Myocyte (in vitro differentiated cells): ENCODE measurements at regions not wholly inside any gene's neighbourhood (a gene's known extent, or its start where the extent isn't known, plus 50 kb on each side); places are given as distances from the start of the nearest gene placed in this dataset.
A peak's percentile ranks its signal among the peaks of the same experiment; 100 is the strongest.

ENCODE experiments used
- DNase-seq: peaks from one replicate; pipeline ENCODE4 v3.0.0-alpha.2; 2012; ENCODE audit warnings: low read depth

GRCh38 chr22:47465222-47465621 is 702.8 kb downstream of the TBC1D22A start:
- no peak for DNase-seq

GRCh38 chr22:47463220-47463619 is 700.8 kb downstream of the TBC1D22A start:
- no peak for DNase-seq

- no peak for DNase-seq
Measured at GRCh38 chr22:47460861-47461260, 698.4 kb downstream of the TBC1D22A start.

- DNase-seq = no peak
Measured at GRCh38 chr22:47460176-47460575, 697.7 kb downstream of the TBC1D22A start.

- DNase-seq = no peak
Measured at GRCh38 chr22:47458348-47458747, 695.9 kb downstream of the TBC1D22A start.

- DNase-seq = no peak
Measured at GRCh38 chr22:47457509-47458300, 695.3 kb downstream of the TBC1D22A start.

- no peak for DNase-seq
Measured at GRCh38 chr22:47457021-47457420, 694.6 kb downstream of the TBC1D22A start.

GRCh38 chr22:47456031-47456430 is 693.6 kb downstream of the TBC1D22A start:
- DNase-seq = no peak

- DNase-seq = no peak
Measured at GRCh38 chr22:47453049-47453448, 690.6 kb downstream of the TBC1D22A start.

- DNase-seq = no peak
Measured at GRCh38 chr22:47452184-47452583, 689.7 kb downstream of the TBC1D22A start.

- peak; percentile 37 for DNase-seq
Measured at GRCh38 chr22:47450876-47451475, 688.5 kb downstream of the TBC1D22A start.

- no peak for DNase-seq
Measured at GRCh38 chr22:47449508-47450270, 687.2 kb downstream of the TBC1D22A start.

- no peak for DNase-seq
Measured at GRCh38 chr22:47448231-47449223, 686.1 kb downstream of the TBC1D22A start.

- no peak for DNase-seq
Measured at GRCh38 chr22:47446821-47447810, 684.7 kb downstream of the TBC1D22A start.

- DNase-seq = no peak
Measured at GRCh38 chr22:47446331-47446730, 683.9 kb downstream of the TBC1D22A start.

- no peak for DNase-seq
Measured at GRCh38 chr22:47445716-47446290, 683.4 kb downstream of the TBC1D22A start.

- no peak for DNase-seq
Measured at GRCh38 chr22:47445212-47445611, 682.8 kb downstream of the TBC1D22A start.

- DNase-seq = no peak
Measured at GRCh38 chr22:47444746-47445065, 682.3 kb downstream of the TBC1D22A start.
